SK-N-MC (cell line): ENCODE measurements at regions not wholly inside any gene's neighbourhood (a gene's known extent, or its start where the extent isn't known, plus 50 kb on each side); places are given as distances from the start of the nearest gene placed in this dataset.

ENCODE experiments used
- DNase-seq: peaks from one replicate; pipeline ENCODE4 v3.0.0-alpha.2; 2011; ENCODE audit warnings: low read depth, low spot score
- H3K27ac ChIP-seq: fragments of 200-600 bp; sonication (generic); 2 replicates; pipeline ENCODE4 v1.5.1; 2016; ENCODE audit warnings: mixed run types
- H3K36me3 ChIP-seq: fragments of 200-600 bp; sonication (generic); 2 replicates; pipeline ENCODE4 v1.6.1; 2017; ENCODE audit warnings: antibody characterized with exemption, low read length, mixed read lengths; ENCODE audit not compliant: insufficient read depth
- H3K4me3 ChIP-seq: fragments of 200-600 bp; sonication (generic); 2 replicates; pipeline ENCODE4 v1.5.1; 2016
- H3K9ac ChIP-seq: fragments of 200-600 bp; sonication (generic); 2 replicates; pipeline ENCODE4 v1.8.0; 2017; ENCODE audit warnings: mixed run types, mixed read lengths; ENCODE audit not compliant: insufficient read length
- H3K9me3 ChIP-seq: fragments of 200-600 bp; sonication (generic); 2 replicates; pipeline ENCODE4 v1.6.1; 2017; ENCODE audit warnings: low read depth, mild to moderate bottlenecking, antibody characterized with exemption, low read length, moderate library complexity, mixed read lengths
- EZH2 ChIP-seq: fragments of 200-600 bp; sonication (generic); IDR thresholded peaks from one replicate; pipeline ENCODE4 v1.6.1; 2017; ENCODE audit warnings: antibody characterized with exemption
- FOXP2 ChIP-seq: optimal IDR thresholded peaks from 2 replicates; pipeline ENCODE3; 2011; ENCODE audit warnings: mild to moderate bottlenecking, moderate library complexity; ENCODE audit not compliant: insufficient read depth; ENCODE audit errors: extremely low read length, control extremely low read depth
- POLR2AphosphoS5 ChIP-seq: IDR thresholded peaks from 2 replicates; pipeline ENCODE4 v1.6.1; 2012; ENCODE audit warnings: mild to moderate bottlenecking, low read depth, low read length, borderline replicate concordance

DNA sequence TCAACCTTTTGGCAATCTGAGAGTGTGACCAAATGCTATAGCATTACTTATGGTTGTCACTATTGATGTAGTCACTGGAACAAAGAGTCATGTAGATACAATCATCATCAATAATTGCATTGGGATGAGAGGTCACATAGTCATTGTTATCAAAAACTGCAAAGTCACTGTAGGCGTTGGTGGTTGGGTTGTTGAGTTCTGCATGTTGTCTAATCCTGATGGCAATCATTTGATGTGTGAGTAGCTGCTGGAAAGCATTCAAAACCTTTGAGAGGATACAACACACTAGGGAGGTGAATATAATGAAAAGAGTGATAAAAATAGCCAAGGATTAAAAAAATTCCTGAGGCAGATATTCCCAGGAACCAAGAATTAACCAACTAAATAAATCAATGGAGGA, 214.7 kb upstream of the SYT10 start:
- H3K9ac ChIP-seq, result no peak overlapping the region
- no peak overlapping the region for H3K27ac ChIP-seq
- H3K36me3 ChIP-seq, result no peaks in the 10 kb centered on the region
- H3K4me3 ChIP-seq, result no peak overlapping the region
- TF ChIP-seq POLR2AphosphoS5 (no peak), EZH2 (no peak), FOXP2 (no peak)
- no peak for DNase-seq
- no peaks in the 10 kb centered on the region for H3K9me3 ChIP-seq

DNA sequence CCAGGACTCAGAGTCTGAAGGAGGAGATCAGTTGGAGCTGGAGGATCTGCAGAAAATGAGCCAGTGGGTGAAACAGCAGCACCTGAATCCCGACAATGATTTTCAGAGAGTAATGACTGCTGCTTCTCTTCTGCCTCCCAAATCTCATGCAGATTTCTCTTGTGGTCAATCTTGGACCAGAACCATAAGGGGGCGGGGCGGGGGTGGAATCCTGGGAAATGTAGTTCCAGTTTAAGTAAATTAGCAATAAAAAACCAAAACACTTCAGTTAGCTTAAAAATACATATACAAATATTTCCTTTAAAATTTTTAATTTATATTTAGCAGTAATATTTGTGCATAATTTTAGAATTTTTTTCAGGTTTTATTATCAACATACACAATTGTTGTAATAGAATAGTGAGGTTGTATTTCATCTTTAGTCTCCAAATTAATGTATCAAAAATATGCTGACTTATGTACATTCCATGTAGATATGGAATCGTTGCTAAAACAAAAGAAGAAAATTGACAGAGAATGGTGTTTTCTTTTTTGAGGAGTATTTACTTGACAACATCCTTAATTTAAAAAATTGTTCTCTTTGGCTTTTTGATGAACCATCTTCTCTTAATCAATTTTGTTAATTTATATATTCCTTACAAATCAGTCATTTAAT, 223.5 kb upstream of the SYT10 start:
- no peaks in the 10 kb centered on the region for H3K9me3 ChIP-seq
- H3K36me3 ChIP-seq, result no peaks in the 10 kb centered on the region
- no peak overlapping the region for H3K9ac ChIP-seq
- TF ChIP-seq POLR2AphosphoS5, result no peak
- no peak for TF ChIP-seq EZH2
- TF ChIP-seq FOXP2, result no peak
- DNase-seq, result no peak
- no peak overlapping the region for H3K27ac ChIP-seq
- H3K4me3 ChIP-seq, result no peak overlapping the region

DNA sequence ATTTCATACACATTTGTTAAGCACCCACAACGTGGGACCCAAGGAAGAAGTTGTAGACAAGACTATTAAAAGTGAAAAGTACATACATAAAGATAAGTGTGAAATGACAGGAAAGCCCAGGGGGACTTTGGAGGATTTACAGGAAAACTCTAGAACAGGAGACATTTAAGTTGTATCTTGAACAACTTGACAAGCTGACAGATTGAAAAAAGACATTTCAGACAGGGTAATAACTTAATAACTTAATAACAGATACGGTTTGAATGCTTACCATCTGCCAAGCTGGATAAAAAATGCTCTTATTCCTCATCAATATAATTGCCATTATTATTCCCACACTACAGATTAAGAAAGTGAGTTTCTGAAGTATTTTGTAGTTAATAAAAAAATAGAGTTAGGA, 229.7 kb upstream of the SYT10 start:
- no peak overlapping the region for H3K9ac ChIP-seq
- no peaks in the 10 kb centered on the region for H3K9me3 ChIP-seq
- TF ChIP-seq POLR2AphosphoS5, result no peak
- TF ChIP-seq EZH2, result no peak
- TF ChIP-seq FOXP2, result no peak
- no peak overlapping the region for H3K27ac ChIP-seq
- DNase-seq, result no peak
- no peak overlapping the region for H3K4me3 ChIP-seq
- H3K36me3 ChIP-seq, result no peaks in the 10 kb centered on the region

DNA sequence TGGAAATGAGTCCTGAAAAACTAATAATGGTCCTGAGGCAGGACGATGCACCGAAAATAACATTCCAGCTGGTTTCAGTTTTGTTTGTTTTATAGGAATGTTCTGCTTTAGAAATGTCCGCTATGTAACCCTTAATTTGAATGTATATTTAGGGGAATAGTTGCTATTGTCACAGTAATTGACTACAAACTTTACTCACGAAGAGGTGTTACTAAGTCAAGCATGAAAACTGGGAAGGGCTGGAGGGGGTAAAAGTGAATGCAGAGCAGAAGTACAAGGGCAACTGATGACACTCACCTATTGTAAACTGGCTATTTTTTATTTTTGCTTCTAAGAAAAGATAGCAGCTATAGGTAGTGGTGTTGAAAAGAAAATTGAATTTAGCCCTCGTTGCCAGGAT, 230.7 kb upstream of the SYT10 start:
- Histone ChIP-seq H3K36me3 (no peaks in the 10 kb centered on the region), H3K27ac (no peak overlapping the region), H3K4me3 (no peak overlapping the region), H3K9ac (no peak overlapping the region), H3K9me3 (no peaks in the 10 kb centered on the region)
- TF ChIP-seq FOXP2, result no peak
- TF ChIP-seq POLR2AphosphoS5, result no peak
- TF ChIP-seq EZH2, result no peak
- no peak for DNase-seq

DNA sequence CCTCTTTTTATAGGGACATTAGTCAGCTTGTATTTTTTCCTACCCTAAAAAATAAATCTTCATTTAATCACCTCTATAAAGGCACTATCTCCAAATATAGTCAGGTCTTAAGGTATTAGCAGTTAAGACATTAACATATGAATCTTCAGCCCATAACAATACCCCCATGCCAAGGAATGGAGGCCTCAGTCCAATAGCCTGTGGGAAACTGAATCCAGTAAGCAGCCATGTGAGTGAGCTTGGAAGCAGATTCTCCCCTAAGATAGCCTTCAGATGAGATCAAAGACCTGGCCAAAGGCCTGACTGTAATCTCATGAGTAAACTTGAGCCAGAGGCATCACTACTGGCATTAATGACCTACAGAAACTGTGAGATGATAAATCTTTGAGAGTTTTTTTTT, 232.1 kb upstream of the SYT10 start:
- no peak overlapping the region for H3K4me3 ChIP-seq

DNA sequence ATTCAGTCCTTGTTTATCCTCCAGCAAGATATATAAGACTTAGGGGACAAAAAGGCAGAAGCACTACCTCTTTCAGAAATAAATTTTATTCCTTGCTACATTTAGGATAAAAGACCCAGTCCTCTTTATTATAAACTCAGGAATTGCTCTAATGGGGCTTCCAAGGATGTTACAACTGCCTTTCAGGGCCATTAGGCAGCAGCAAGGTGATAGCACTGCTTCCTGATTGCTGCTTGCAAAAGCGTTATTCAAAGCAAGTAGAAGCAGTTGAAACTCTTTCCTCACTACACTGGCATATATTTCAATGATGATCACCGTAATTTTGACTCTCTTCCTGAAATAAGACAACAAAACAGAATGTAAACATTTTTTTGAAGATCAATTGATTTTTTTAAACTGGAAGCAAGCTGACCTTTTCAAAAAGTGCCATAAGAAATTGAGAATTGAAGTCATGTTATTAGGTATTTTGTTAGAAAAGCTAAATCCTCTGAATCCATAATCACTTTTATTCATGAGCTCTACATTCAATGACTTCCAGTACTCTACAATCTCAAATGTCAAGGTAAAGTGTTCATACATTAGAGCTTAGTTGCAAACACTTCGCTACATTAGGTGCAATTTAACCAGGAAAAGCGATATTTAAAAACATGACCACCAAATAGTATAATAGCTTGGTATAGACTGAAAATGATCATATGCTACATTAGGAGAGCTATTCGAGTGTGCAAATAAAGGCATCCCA, 233.4 kb upstream of the SYT10 start:
- TF ChIP-seq EZH2, result no peak
- TF ChIP-seq POLR2AphosphoS5, result no peak
- TF ChIP-seq FOXP2, result no peak
- no peak overlapping the region for H3K27ac ChIP-seq
- H3K4me3 ChIP-seq, result no peak overlapping the region
- DNase-seq, result no peak
- no peak overlapping the region for H3K9ac ChIP-seq
- no peaks in the 10 kb centered on the region for H3K9me3 ChIP-seq
- no peaks in the 10 kb centered on the region for H3K36me3 ChIP-seq

More for the DNA sequence above, 232.1 kb upstream of the SYT10 start:
- Histone ChIP-seq H3K27ac (no peak overlapping the region), H3K9me3 (no peaks in the 10 kb centered on the region), H3K36me3 (no peaks in the 10 kb centered on the region), H3K9ac (no peak overlapping the region)
- TF ChIP-seq EZH2, result no peak
- no peak for DNase-seq

DNA sequence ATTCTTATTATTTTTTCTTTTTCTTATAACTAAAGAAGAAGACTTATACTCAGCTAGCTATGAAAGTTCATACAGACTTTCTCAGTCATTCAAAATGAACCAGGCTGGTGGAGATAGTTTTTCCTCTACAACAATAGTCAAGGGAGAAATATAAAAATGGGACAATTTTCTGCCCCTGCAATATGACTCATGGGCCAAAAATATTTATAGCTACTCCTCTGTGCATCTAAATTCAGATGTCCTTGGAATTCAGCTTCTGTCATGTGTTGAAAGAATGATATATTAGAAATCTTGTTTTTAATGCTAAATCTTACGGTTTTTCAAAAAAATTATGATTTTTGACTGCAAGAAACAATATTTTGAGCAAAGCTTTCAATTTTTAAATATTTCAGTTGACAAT, 237.2 kb upstream of the SYT10 start:
- no peaks in the 10 kb centered on the region for H3K36me3 ChIP-seq
- H3K9me3 ChIP-seq, result no peaks in the 10 kb centered on the region
- no peak for DNase-seq
- TF ChIP-seq FOXP2 (no peak), EZH2 (no peak), POLR2AphosphoS5 (no peak)
- no peak overlapping the region for H3K4me3 ChIP-seq
- no peak overlapping the region for H3K9ac ChIP-seq
- no peak overlapping the region for H3K27ac ChIP-seq

DNA sequence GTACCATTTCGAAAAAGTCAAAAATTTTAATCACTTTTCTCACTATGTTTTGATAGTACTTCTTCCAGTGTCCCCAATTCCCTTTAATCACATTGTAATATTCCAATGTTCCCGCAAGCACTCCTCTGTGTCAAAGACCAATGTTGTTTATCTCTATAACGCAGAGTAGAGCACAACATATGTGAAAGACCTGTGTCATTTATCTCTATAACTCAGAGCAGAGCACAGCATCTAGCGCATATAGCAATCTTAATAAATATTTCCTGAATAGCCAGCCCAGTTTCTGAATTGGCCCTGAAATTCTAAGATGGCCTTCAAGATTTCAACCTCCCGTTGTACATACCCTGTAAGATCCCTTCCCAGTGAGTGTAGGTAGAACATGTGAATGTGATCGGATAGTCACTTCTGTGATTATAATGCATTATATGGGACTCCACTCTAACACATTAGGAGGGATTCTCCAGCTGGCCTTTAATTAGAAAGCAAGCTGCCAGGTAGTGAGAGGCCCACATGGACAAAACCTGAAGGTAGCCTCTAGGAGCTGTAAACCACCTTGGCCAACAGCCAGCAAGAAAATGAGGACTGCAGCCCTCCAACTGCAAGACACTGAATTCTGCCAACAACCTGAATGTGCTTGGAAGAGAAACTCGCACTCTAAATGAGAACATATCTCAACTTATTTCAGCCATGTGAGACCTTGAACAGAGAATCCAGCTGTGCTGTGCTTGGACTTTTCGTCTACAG, 238.8 kb upstream of the SYT10 start:
- TF ChIP-seq FOXP2, result no peak
- no peak for TF ChIP-seq EZH2
- TF ChIP-seq POLR2AphosphoS5, result no peak
- no peaks in the 10 kb centered on the region for H3K36me3 ChIP-seq
- no peak for DNase-seq
- no peak overlapping the region for H3K4me3 ChIP-seq
- H3K9ac ChIP-seq, result no peak overlapping the region
- H3K27ac ChIP-seq, result no peak overlapping the region
- H3K9me3 ChIP-seq, result no peaks in the 10 kb centered on the region
